PC-3 (cell line): ENCODE measurements at regions not wholly inside any gene's neighbourhood (a gene's known extent, or its start where the extent isn't known, plus 50 kb on each side); places are given as distances from the start of the nearest gene placed in this dataset.

Source experiments
- EZH2 ChIP-seq: fragments of 300-600 bp; sonication (generic); IDR thresholded peaks from one replicate; pipeline ENCODE4 v1.6.1; 2017; ENCODE audit warnings: antibody characterized with exemption, mild to moderate bottlenecking, low read length; ENCODE audit not compliant: unreplicated experiment
- EZH2phosphoT487 ChIP-seq: fragments of 300-600 bp; sonication (generic); IDR thresholded peaks from 2 replicates; pipeline ENCODE4 v1.6.1; 2018; ENCODE audit warnings: mild to moderate bottlenecking, antibody characterized with exemption, low read length, borderline replicate concordance
- TF ChIP-seq, protein P1 (sequence below): fragments of 300-600 bp; sonication (generic); conservative IDR thresholded peaks from 2 replicates; pipeline ENCODE4 v1.5.1; 2017; ENCODE audit warnings: antibody characterized with exemption, low read depth, mild to moderate bottlenecking, low read length

DNA sequence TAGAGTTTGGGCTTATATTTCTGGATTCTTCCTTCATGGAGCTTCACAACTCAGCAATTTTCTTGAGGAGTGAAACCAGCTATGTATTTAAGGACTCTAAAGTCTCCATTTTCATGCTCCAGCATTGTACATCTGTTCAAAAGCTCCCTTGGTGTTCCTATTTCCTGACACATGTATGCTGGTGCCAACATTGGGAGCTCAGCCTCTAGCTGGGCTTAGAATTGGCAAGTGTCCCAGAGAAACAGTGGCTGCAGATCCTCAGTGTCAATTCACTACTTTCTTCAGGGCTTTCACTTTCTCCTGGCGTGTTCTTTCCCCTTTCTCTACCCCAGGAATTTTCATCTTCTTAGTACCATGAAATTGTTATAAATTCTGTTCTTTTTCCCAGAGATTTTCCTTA lies 103.1 kb downstream of the ZNF467 start:
- TF ChIP-seq EZH2phosphoT487 = no peak
- TF ChIP-seq, protein P1, sequence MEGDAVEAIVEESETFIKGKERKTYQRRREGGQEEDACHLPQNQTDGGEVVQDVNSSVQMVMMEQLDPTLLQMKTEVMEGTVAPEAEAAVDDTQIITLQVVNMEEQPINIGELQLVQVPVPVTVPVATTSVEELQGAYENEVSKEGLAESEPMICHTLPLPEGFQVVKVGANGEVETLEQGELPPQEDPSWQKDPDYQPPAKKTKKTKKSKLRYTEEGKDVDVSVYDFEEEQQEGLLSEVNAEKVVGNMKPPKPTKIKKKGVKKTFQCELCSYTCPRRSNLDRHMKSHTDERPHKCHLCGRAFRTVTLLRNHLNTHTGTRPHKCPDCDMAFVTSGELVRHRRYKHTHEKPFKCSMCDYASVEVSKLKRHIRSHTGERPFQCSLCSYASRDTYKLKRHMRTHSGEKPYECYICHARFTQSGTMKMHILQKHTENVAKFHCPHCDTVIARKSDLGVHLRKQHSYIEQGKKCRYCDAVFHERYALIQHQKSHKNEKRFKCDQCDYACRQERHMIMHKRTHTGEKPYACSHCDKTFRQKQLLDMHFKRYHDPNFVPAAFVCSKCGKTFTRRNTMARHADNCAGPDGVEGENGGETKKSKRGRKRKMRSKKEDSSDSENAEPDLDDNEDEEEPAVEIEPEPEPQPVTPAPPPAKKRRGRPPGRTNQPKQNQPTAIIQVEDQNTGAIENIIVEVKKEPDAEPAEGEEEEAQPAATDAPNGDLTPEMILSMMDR = no peak
- no peak for TF ChIP-seq EZH2
